ENCODE measurements at regions not wholly inside any gene's neighbourhood (a gene's known extent, or its start where the extent isn't known, plus 50 kb on each side); places are given as distances from the start of the nearest gene placed in this dataset.

DNA sequence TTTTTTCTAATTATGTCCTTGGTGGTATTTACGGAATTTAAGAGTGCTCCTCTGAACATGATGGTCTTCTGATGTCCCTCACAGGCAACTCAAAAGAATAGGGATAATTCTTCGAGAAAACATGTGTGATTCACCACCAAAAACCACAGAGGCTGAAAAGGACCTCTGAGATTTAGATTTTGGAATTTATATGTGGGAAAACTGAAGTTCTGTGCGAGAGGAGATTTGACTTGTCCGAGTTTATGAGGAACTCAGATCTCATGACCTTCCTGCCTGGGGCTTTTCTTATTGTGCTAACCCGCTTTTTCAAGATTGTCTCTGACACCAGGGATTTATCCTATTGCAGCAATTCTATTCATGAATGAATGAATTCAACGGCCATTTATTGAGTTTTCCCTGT is 142.4 kb downstream of the FAM43A start:
- CTCF ChIA-PET, result no interaction called here
- Histone ChIP-seq H3K4me1 (replicated peaks; ENCODE audit: insufficient read depth) (no peaks in the 10 kb centered on the region), H3F3A (ENCODE audit: insufficient read depth, low read depth) (no peaks in the 10 kb centered on the region), H3K9me2 (ENCODE audit: insufficient read depth) (no peaks in the 10 kb centered on the region), H3K4me3 (no peak overlapping the region), H3K79me2 (ENCODE audit: low read depth) (no peaks in the 10 kb centered on the region), H4K20me1 (ENCODE audit: insufficient read depth) (no peaks in the 10 kb centered on the region), H3K27ac (no peak overlapping the region), H3K4me2 (no peak overlapping the region), H3K9me3 (ENCODE audit: insufficient read depth, low read depth) (no peaks in the 10 kb centered on the region), H2AFZ (no peak overlapping the region), H3K36me3 (ENCODE audit: low read depth) (no peaks in the 10 kb centered on the region), H3K27me3 (ENCODE audit: insufficient read depth, low read depth) (no peaks in the 10 kb centered on the region)
- POLR2A ChIA-PET (ENCODE audit: unreplicated experiment), result no interaction called here
- DNase-seq, result no peak
- no TSS peak for BruUV-seq (replicated peaks)
- no peak for TF ChIP-seq EZH2 (IDR thresholded peaks at IDR 0.05; ENCODE audit: low read depth)
- TF ChIP-seq, protein P1, sequence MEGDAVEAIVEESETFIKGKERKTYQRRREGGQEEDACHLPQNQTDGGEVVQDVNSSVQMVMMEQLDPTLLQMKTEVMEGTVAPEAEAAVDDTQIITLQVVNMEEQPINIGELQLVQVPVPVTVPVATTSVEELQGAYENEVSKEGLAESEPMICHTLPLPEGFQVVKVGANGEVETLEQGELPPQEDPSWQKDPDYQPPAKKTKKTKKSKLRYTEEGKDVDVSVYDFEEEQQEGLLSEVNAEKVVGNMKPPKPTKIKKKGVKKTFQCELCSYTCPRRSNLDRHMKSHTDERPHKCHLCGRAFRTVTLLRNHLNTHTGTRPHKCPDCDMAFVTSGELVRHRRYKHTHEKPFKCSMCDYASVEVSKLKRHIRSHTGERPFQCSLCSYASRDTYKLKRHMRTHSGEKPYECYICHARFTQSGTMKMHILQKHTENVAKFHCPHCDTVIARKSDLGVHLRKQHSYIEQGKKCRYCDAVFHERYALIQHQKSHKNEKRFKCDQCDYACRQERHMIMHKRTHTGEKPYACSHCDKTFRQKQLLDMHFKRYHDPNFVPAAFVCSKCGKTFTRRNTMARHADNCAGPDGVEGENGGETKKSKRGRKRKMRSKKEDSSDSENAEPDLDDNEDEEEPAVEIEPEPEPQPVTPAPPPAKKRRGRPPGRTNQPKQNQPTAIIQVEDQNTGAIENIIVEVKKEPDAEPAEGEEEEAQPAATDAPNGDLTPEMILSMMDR (conservative IDR thresholded peaks at IDR 0.05), result no peak
- intact Hi-C loops (cut with micrococcal nuclease; ENCODE audit: unreplicated experiment), result no loop called here

DNA sequence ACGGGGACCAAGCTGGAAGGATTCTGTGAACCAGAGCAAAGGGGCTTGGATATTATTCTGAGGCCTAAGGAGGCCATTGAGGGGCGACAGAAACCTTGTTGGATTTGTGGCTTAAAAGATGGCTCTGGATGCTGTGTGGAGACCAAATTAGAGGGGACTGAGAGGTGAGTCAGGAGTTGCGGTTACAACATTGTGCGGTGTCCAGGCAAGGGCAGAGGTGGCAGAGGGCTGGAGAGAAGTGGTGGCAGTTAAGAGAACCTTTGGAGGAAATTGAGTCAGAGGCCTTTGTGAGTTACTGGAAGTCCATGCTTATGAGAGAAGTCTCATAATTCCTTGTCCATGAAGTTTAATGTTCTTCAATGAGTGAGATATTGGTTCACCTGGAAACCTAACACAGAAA is 143.2 kb downstream of the FAM43A start:
- no peak overlapping the region for H2AFZ ChIP-seq
- ChIA-PET CTCF (no interaction called here), POLR2A (ENCODE audit: unreplicated experiment) (no interaction called here)
- no peak overlapping the region for H3K27ac ChIP-seq
- no peak overlapping the region for H3K4me2 ChIP-seq
- no peaks in the 10 kb centered on the region for H3K9me3 ChIP-seq (ENCODE audit: insufficient read depth, low read depth)
- BruUV-seq (replicated peaks), result no TSS peak
- H3K4me3 ChIP-seq, result no peak overlapping the region
- intact Hi-C loops (cut with micrococcal nuclease; ENCODE audit: unreplicated experiment), result no loop called here
- no peaks in the 10 kb centered on the region for H3K79me2 ChIP-seq (ENCODE audit: low read depth)
- H4K20me1 ChIP-seq (ENCODE audit: insufficient read depth), result no peaks in the 10 kb centered on the region
- no peaks in the 10 kb centered on the region for H3F3A ChIP-seq (ENCODE audit: insufficient read depth, low read depth)
- no peaks in the 10 kb centered on the region for H3K9me2 ChIP-seq (ENCODE audit: insufficient read depth)
- H3K36me3 ChIP-seq (ENCODE audit: low read depth), result no peaks in the 10 kb centered on the region
- DNase-seq, result no peak
- no peaks in the 10 kb centered on the region for H3K27me3 ChIP-seq (ENCODE audit: insufficient read depth, low read depth)
- no peaks in the 10 kb centered on the region for H3K4me1 ChIP-seq (replicated peaks; ENCODE audit: insufficient read depth)
- TF ChIP-seq, protein P1 (conservative IDR thresholded peaks at IDR 0.05), result no peak

DNA sequence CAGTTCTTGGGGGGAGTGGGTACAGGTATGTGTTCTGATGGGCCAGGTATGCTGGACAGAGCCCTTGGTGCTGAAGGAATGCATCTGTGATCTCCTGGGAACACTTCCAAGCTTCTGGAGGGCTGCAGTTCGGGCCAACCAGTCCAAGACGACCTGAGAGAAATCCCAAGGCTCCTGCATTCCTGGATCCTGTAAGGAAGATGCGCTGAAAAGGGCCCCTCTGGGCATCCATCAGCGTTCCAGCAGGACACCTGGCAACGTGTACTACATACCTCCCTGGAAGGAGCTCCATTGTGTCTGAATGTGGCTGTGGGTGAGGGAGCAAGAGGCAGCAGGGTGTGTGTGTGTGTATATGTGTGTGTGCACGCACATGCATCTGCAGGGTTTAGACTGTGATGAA is 144.7 kb downstream of the FAM43A start:
- no peaks in the 10 kb centered on the region for H3K9me3 ChIP-seq (ENCODE audit: insufficient read depth, low read depth)
- no TSS peak for BruUV-seq (replicated peaks)
- H3K4me2 ChIP-seq, result no peak overlapping the region
- H3K36me3 ChIP-seq (ENCODE audit: low read depth), result no peaks in the 10 kb centered on the region
- no peaks in the 10 kb centered on the region for H3K4me1 ChIP-seq (replicated peaks; ENCODE audit: insufficient read depth)
- no peaks in the 10 kb centered on the region for H3F3A ChIP-seq (ENCODE audit: insufficient read depth, low read depth)
- no peaks in the 10 kb centered on the region for H3K79me2 ChIP-seq (ENCODE audit: low read depth)
- H3K9me2 ChIP-seq (ENCODE audit: insufficient read depth), result no peaks in the 10 kb centered on the region
- no peak overlapping the region for H3K27ac ChIP-seq
- ChIA-PET CTCF (no interaction called here), POLR2A (ENCODE audit: unreplicated experiment) (no interaction called here)
- intact Hi-C loops (cut with micrococcal nuclease; ENCODE audit: unreplicated experiment), result no loop called here
- no peak overlapping the region for H2AFZ ChIP-seq
- H3K4me3 ChIP-seq, result no peak overlapping the region
- H4K20me1 ChIP-seq (ENCODE audit: insufficient read depth), result no peaks in the 10 kb centered on the region
- no peak for DNase-seq
- TF ChIP-seq EZH2 (IDR thresholded peaks at IDR 0.05; ENCODE audit: low read depth), result no peak
- TF ChIP-seq, protein P1 (conservative IDR thresholded peaks at IDR 0.05), result no peak
- no peaks in the 10 kb centered on the region for H3K27me3 ChIP-seq (ENCODE audit: insufficient read depth, low read depth)
